Endothelial cell of umbilical vein (primary cell): ENCODE measurements at regions not wholly inside any gene's neighbourhood (a gene's known extent, or its start where the extent isn't known, plus 50 kb on each side); places are given as distances from the start of the nearest gene placed in this dataset.

Source experiments
- CTCF ChIP-seq, 2 donors: IDR thresholded peaks; 1 replicate in 1 of 2; 2 replicates in 1 of 2; pipeline ENCODE4 v1.5.1; 2011; ENCODE audit warnings: low read length in 2 of 2, mild to moderate bottlenecking in 2 of 2, moderate library complexity in 2 of 2, control low read depth in 1 of 2, inconsistent platforms in 1 of 2, low read depth in 1 of 2; ENCODE audit not compliant: insufficient read depth in 1 of 2; ENCODE audit errors: extremely low read depth in 1 of 2
- EZH2 ChIP-seq: IDR thresholded peaks from 2 replicates; pipeline ENCODE4 v1.6.1; 2012; ENCODE audit warnings: borderline replicate concordance, low read depth, mild to moderate bottlenecking, moderate library complexity, low read length, inconsistent platforms; ENCODE audit not compliant: severe bottlenecking
- POLR2A ChIP-seq: IDR thresholded peaks from 2 replicates; pipeline ENCODE4 v1.6.1; 2012; ENCODE audit warnings: low read depth, mild to moderate bottlenecking, control low read depth, low read length

DNA sequence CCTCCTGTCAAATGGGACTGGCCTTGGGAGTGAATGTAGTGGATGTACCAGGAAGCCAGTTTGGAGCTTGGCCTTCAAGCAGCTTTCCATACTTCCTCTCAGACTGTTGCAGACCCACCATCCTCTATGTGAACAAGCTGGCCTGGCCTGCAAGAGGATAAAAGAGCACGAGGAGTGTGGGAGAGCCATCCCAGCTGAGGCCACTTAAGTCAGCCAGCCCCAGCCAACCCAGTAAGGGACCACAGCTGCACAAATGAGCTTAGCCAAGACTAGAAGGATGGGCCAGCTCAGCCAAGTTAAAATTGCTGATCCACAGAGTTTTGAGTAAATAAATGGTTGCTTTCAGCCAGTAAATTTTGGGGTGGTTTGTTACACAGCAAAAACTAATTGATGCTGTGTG, 156.9 kb upstream of the SOX4 start:
- TF ChIP-seq EZH2 = no peak
- TF ChIP-seq CTCF (IDR thresholded peaks at IDR 0.05; ENCODE audit: extremely low read depth in 1 of 2, insufficient read depth in 1 of 2, low read depth in 1 of 2, low read length in 2 of 2) = no peak
- no peak for TF ChIP-seq POLR2A
